NCI-H524 (cell line): ENCODE measurements at regions not wholly inside any gene's neighbourhood (a gene's known extent, or its start where the extent isn't known, plus 50 kb on each side); places are given as distances from the start of the nearest gene placed in this dataset.

Experiments used
- DNase-seq, 2 experiments: peaks; one replicate each; lab custom pipeline; 2025; lab: John Stamatoyannopoulos, UW

DNA sequence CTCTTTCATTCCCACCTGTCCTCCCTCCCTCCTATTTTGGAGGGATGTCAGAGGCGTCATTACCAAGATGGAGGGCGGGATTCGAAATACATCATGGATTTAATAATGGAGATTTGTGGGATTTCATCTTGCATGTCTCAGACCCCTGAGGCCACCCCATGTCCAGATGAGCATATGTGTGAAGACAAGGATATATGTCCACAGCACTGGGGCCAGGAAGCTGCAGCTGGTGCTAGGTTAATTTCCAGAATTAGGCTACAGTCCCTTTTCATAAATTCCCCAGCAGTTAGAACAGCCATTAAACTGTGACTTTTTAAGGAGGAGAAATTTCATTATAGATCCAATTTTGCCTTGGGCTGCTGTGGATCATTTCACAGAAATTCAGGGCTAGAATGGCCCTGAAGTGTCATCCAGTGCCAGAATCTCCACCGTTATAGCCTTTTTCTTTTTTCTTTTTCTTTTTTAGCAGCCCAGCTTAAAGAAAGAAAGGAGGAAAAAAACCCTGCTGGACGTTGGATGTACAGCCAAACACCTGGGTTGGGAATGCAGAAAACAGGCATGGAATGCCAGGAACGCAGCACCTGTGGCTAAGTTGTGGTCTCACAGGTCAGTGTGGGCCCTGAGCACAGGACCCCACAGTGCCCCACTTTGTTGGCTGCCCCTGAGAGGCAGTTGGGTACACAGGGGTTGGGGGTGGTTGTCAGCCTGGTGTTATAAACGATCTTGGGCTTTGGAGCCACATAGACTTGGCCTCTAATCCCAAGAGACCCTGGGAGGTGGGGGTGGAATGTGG, 50.2 kb upstream of the CXCL14 start:
- no peak for DNase-seq
